Right lobe of liver (tissue), 6 donors: ENCODE measurements at regions not wholly inside any gene's neighbourhood (a gene's known extent, or its start where the extent isn't known, plus 50 kb on each side); places are given as distances from the start of the nearest gene placed in this dataset.
"Not testable (repeated sequence)": the region's sequence is repeated elsewhere in the genome, so short reads cannot be mapped to it uniquely, and the experiment has no call there.

Experiments used
- ATAC-seq, 4 donors: fragments of 200-7000 bp; cut with Tn5 transposase; one replicate each; pipeline ENCODE4 v1.9.1; 2020; ENCODE audit warnings: mild to moderate bottlenecking in 4 of 4, moderate library complexity in 4 of 4
- DNase-seq, 3 donors: peaks; one replicate each; pipeline ENCODE4 v3.0.0-alpha.2; 2020
- H3K27ac ChIP-seq, 3 donors: fragments of 200-600 bp; one replicate each; pipeline ENCODE4 v1.8.0; 2022
- H3K27me3 ChIP-seq, 2 donors: fragments of 200-600 bp; one replicate each; pipeline ENCODE4 v1.8.0; 2022
- H3K36me3 ChIP-seq, 4 donors: fragments of 200-600 bp; sonication (generic) in 1 of 4; one replicate each; pipeline versions ENCODE4 v1.5.1 to v1.8.0; 2017 to 2022; ENCODE audit warnings: control low read depth in 1 of 4
- H3K4me1 ChIP-seq, 4 donors: fragments of 200-600 bp; sonication (generic) in 1 of 4; one replicate each; pipeline versions ENCODE4 v1.5.1 to v1.8.0; 2017 to 2022; ENCODE audit warnings: control low read depth in 1 of 4
- H3K4me3 ChIP-seq, 3 donors: fragments of 200-600 bp; one replicate each; pipeline ENCODE4 v1.8.0; 2022
- H3K9me3 ChIP-seq, 4 donors: fragments of 200-600 bp; sonication (generic) in 1 of 4; one replicate each; pipeline versions ENCODE4 v1.5.1 to v1.8.0; 2017 to 2022; ENCODE audit warnings: control low read depth in 1 of 4
- CTCF ChIP-seq, 4 donors: fragments of 200-600 bp in 3 of 4; fragments of 450-650 bp in 1 of 4; IDR thresholded peaks; one replicate each; pipeline versions ENCODE4 v1.5.1 to v1.8.0; 2016 to 2022; ENCODE audit warnings: antibody characterized with exemption in 4 of 4, mild to moderate bottlenecking in 2 of 4
- POLR2A ChIP-seq: fragments of 450-650 bp; IDR thresholded peaks from one replicate; pipeline ENCODE4 v1.6.1; 2017; ENCODE audit warnings: antibody characterized with exemption, mild to moderate bottlenecking
- WGBS: methylation state at CpG from one replicate; pipeline ENCODE4 v1.1.6; 2018; ENCODE audit warnings: low coverage, low lambda C conversion rate; ENCODE audit not compliant: insufficient coverage; ENCODE audit errors: missing lambda C conversion rate; 5-methylcytosine and 5-hydroxymethylcytosine counted together
- intact Hi-C, 2 donors: fragments of 100-400 bp; cut with DNase I; formaldehyde crosslinking; loops; one replicate each; pipeline versions ENCODE4 v1.11.2 to v1.14.1; 2022
- donor health status: DM: no; HTN: yes; CAD: no.
- donor health status: DM: no; HTN: no; CAD: no.
- donor health status: DM: no; HTN: no; CAD: no.
- donor health status: DM: no; HTN: yes; CAD: no.
- donor health status: DM: no; HTN: yes; CAD: no.

GRCh38 chr9:95391271-95391670, 73.8 kb upstream of the FANCC start:
- DNase-seq, H3K4me3 ChIP-seq, H3K27me3 ChIP-seq, H3K27ac ChIP-seq, intact Hi-C loops, ATAC-seq, H3K4me1 ChIP-seq, H3K9me3 ChIP-seq, H3K36me3 ChIP-seq: not testable (repeated sequence)
- WGBS: 86% methylated on average over 6 of the region's 6 CpGs

- Histone ChIP-seq H3K4me3 (no peak overlapping the region), H3K9me3 (no peaks in the 10 kb centered on the region), H3K4me1 (no peaks in the 10 kb centered on the region), H3K27ac (no peak overlapping the region), H3K27me3 (no peaks in the 10 kb centered on the region), H3K36me3 (no peaks in the 10 kb centered on the region)
- ATAC-seq (no peak), DNase-seq (no peak)
- TF ChIP-seq POLR2A (no peak), CTCF (IDR thresholded peaks at IDR 0.05) (no peak)
- intact Hi-C loops: no loop called here
- 85% methylated on average over 2 of the region's 2 CpGs for WGBS
These were observed 71.9 kb upstream of the FANCC start for GRCh38 chr9:95389373-95389772.

GRCh38 chr9:95386843-95387242, 69.3 kb upstream of the FANCC start:
- no peak for ATAC-seq

GRCh38 chr9:95385521-95385920, 68.0 kb upstream of the FANCC start:
- intact Hi-C loops: no loop called here
- no peak for TF ChIP-seq CTCF (IDR thresholded peaks at IDR 0.05)
- no peak for TF ChIP-seq POLR2A
- ATAC-seq (no peak), DNase-seq (no peak)
- Histone ChIP-seq H3K4me1 (no peaks in the 10 kb centered on the region), H3K9me3 (no peaks in the 10 kb centered on the region), H3K4me3 (no peak overlapping the region), H3K27me3 (no peaks in the 10 kb centered on the region), H3K27ac (no peak overlapping the region), H3K36me3 (no peaks in the 10 kb centered on the region)
- WGBS: 69% methylated on average over 2 of the region's 4 CpGs

More at GRCh38 chr9:95386843-95387242, 69.3 kb upstream of the FANCC start:
- intact Hi-C loops: no loop called here
- H3K27ac ChIP-seq: no peak overlapping the region
- DNase-seq: no peak
- H3K9me3 ChIP-seq: no peaks in the 10 kb centered on the region
- no peaks in the 10 kb centered on the region for H3K4me1 ChIP-seq
- WGBS: 66% methylated on average over 4 of the region's 4 CpGs
- H3K27me3 ChIP-seq: no peaks in the 10 kb centered on the region
- no peak overlapping the region for H3K4me3 ChIP-seq
- TF ChIP-seq POLR2A (no peak), CTCF (IDR thresholded peaks at IDR 0.05) (no peak)
- H3K36me3 ChIP-seq: no peaks in the 10 kb centered on the region

- intact Hi-C loops: no loop called here
- Histone ChIP-seq H3K27me3 (no peaks in the 10 kb centered on the region), H3K4me3 (no peak overlapping the region), H3K36me3 (no peaks in the 10 kb centered on the region), H3K4me1 (no peaks in the 10 kb centered on the region), H3K9me3 (no peaks in the 10 kb centered on the region), H3K27ac (no peak overlapping the region)
- ATAC-seq (no peak), DNase-seq (no peak)
- TF ChIP-seq CTCF (IDR thresholded peaks at IDR 0.05) (no peak), POLR2A (no peak)
- WGBS: 67% methylated on average over 1 of the region's 1 CpG
These were observed 66.3 kb upstream of the FANCC start for GRCh38 chr9:95383845-95384244.
